PFSK-1 (cell line): ENCODE measurements at regions not wholly inside any gene's neighbourhood (a gene's known extent, or its start where the extent isn't known, plus 50 kb on each side); places are given as distances from the start of the nearest gene placed in this dataset.

Source experiments
- FOXP2 ChIP-seq: optimal IDR thresholded peaks from 2 replicates; pipeline ENCODE3; 2011; ENCODE audit warnings: borderline replicate concordance, control low read depth, inconsistent platforms; ENCODE audit not compliant: insufficient read depth; ENCODE audit errors: extremely low read length, extremely low read depth
- POLR2AphosphoS5 ChIP-seq: IDR thresholded peaks from 2 replicates; pipeline ENCODE4 v1.6.1; 2012; ENCODE audit warnings: low read depth, mild to moderate bottlenecking, control low read depth, low read length, moderate library complexity
- REST ChIP-seq, 2 experiments: IDR thresholded peaks; 2 replicates each; pipeline versions ENCODE4 v1.6.1 to v1.8.0; 2011 to 2012; ENCODE audit warnings: low read depth in 2 of 2, low read length in 2 of 2, control low read depth in 1 of 2, inconsistent platforms in 1 of 2, mild to moderate bottlenecking in 1 of 2, moderate library complexity in 1 of 2; ENCODE audit not compliant: insufficient read depth in 1 of 2
- SIN3A ChIP-seq: IDR thresholded peaks from 2 replicates; pipeline ENCODE4 v1.6.1; 2012; ENCODE audit warnings: mild to moderate bottlenecking, low read length, moderate library complexity, borderline replicate concordance; ENCODE audit not compliant: insufficient read depth
- TAF1 ChIP-seq: IDR thresholded peaks from 2 replicates; pipeline ENCODE4 v1.6.1; 2012; ENCODE audit warnings: low read length, control low read depth, borderline replicate concordance; ENCODE audit not compliant: insufficient read depth

- no peak for TF ChIP-seq REST (IDR thresholded peaks at IDR 0.05; ENCODE audit: insufficient read depth in 1 of 2, low read depth in 2 of 2, low read length in 2 of 2)
- no peak for TF ChIP-seq SIN3A
- no peak for TF ChIP-seq POLR2AphosphoS5
- no peak for TF ChIP-seq FOXP2
- TF ChIP-seq TAF1 = no peak
These were observed 94.4 kb downstream of the NAV1 start for GRCh38 chr1:201633297-201633696.

- TF ChIP-seq SIN3A (no peak), FOXP2 (no peak), TAF1 (no peak), POLR2AphosphoS5 (no peak)
These were observed 94.9 kb downstream of the NAV1 start for GRCh38 chr1:201633811-201634210.

- TF ChIP-seq POLR2AphosphoS5 (no peak), FOXP2 (no peak), TAF1 (no peak), REST (IDR thresholded peaks at IDR 0.05; ENCODE audit: insufficient read depth in 1 of 2, low read depth in 2 of 2, low read length in 2 of 2) (no peak), SIN3A (no peak)
These were observed 95.3 kb downstream of the NAV1 start for GRCh38 chr1:201634261-201634660.

- TF ChIP-seq TAF1 = no peak
- no peak for TF ChIP-seq POLR2AphosphoS5
- no peak for TF ChIP-seq FOXP2
- no peak for TF ChIP-seq SIN3A
- TF ChIP-seq REST (IDR thresholded peaks at IDR 0.05; ENCODE audit: insufficient read depth in 1 of 2, low read depth in 2 of 2, low read length in 2 of 2) = no peak
These were observed 97.2 kb downstream of the NAV1 start for GRCh38 chr1:201636097-201636496.

- TF ChIP-seq REST (IDR thresholded peaks at IDR 0.05; ENCODE audit: insufficient read depth in 1 of 2, low read depth in 2 of 2, low read length in 2 of 2) (peak in 1 of 2 experiments; percentile 77; a peak in 2 of 4 replicates), FOXP2 (no peak), TAF1 (no peak), POLR2AphosphoS5 (no peak), SIN3A (no peak)
These were observed 97.6 kb downstream of the NAV1 start for GRCh38 chr1:201636510-201636971.
